HCT116 (cell line): ENCODE measurements at regions not wholly inside any gene's neighbourhood (a gene's known extent, or its start where the extent isn't known, plus 50 kb on each side); places are given as distances from the start of the nearest gene placed in this dataset.

Source experiments
- ATAC-seq: fragments of 200-7000 bp; cut with Tn5 transposase; 2 replicates; pipeline ENCODE4 v1.9.1; 2020; ENCODE audit warnings: mild to moderate bottlenecking, moderate library complexity
- BruUV-seq: library from RNA; stranded (reverse); fragments of 400-500 nt; replicated peaks from 2 replicates; lab custom pipeline; 2021; lab: Mats Ljungman, UMichigan
- CTCF ChIA-PET: fragments of 300-600 bp; sonication (Branson Sonifier 250); formaldehyde crosslinking; loops from one replicate; lab custom pipeline; 2021; ENCODE audit warnings: antibody characterized with exemption; lab: Charles Lee
- POLR2A ChIA-PET: fragments of 300-600, 350-600 bp; sonication (Branson Sonifier 250); formaldehyde crosslinking; loops from one replicate; lab custom pipeline; 2021; ENCODE audit warnings: antibody characterized with exemption; lab: Charles Lee
- RAD21 ChIA-PET, 2 experiments: fragments of 300-600 bp; sonication (Branson Sonifier 250); formaldehyde crosslinking; loops; one replicate each; lab custom pipeline; 2023; ENCODE audit warnings: low total read pairs in 2 of 2; ENCODE audit not compliant: uncharacterized antibody in 2 of 2, unreplicated experiment in 2 of 2, low non-redundant PET in 1 of 2; lab: Charles Lee
- DNase-seq: peaks from one replicate; pipeline ENCODE4 v3.0.0-alpha.2; 2010; ENCODE audit warnings: low read depth, low spot score
- H2AFZ ChIP-seq: fragments of 200-600 bp; shearing (Covaris generic), sonication (generic); 2 replicates; pipeline ENCODE4 v1.6.1; 2017; ENCODE audit warnings: low read depth, mixed run types, mixed read lengths, antibody characterized with exemption, low read length; ENCODE audit not compliant: poor library complexity, severe bottlenecking
- H3K27ac ChIP-seq: 2 replicates; pipeline ENCODE4 v1.5.1; 2012; ENCODE audit warnings: low read depth, low read length
- H3K27me3 ChIP-seq: fragments of 200-600 bp; sonication (generic); 2 replicates; pipeline ENCODE4 v1.6.1; 2016; ENCODE audit warnings: mixed run types, low read length, mixed read lengths; ENCODE audit not compliant: insufficient read depth
- H3K36me3 ChIP-seq, 2 experiments: fragments of 200-500 bp in 1 of 2; fragments of 200-600 bp in 1 of 2; sonication (Bioruptor generic) in 1 of 2; sonication (generic) in 1 of 2; 2 replicates each; pipeline versions ENCODE4 v1.5.1 to v1.6.1; 2014 to 2016; ENCODE audit warnings: low read length in 2 of 2, inconsistent platforms in 1 of 2, mixed read lengths in 1 of 2, mixed run types in 1 of 2; ENCODE audit not compliant: insufficient read depth in 2 of 2, control insufficient read depth in 1 of 2
- H3K4me1 ChIP-seq, 2 experiments: fragments of 200-600 bp in 1 of 2; sonication (generic) in 1 of 2; 2 replicates each; pipeline versions ENCODE4 v1.5.1 to v1.6.1; 2012 to 2017; ENCODE audit warnings: low read length in 2 of 2, inconsistent platforms in 1 of 2, mild to moderate bottlenecking in 1 of 2, mixed read lengths in 1 of 2, mixed run types in 1 of 2, moderate library complexity in 1 of 2; ENCODE audit not compliant: insufficient read depth in 2 of 2, control insufficient read depth in 1 of 2
- H3K4me2 ChIP-seq: fragments of 200-600 bp; sonication (generic); 2 replicates; pipeline ENCODE4 v1.6.1; 2017; ENCODE audit warnings: mixed run types, low read length, mixed read lengths
- H3K4me3 ChIP-seq, 2 experiments: fragments of 200-600 bp in 1 of 2; sonication (generic) in 1 of 2; replicated peaks in 1 of 2; 2 replicates each; pipeline ENCODE4 v1.5.1; 2011 to 2016; ENCODE audit warnings: low read length in 2 of 2, control low read depth in 1 of 2, low read depth in 1 of 2, mild to moderate bottlenecking in 1 of 2, mixed read lengths in 1 of 2, mixed run types in 1 of 2
- H3K79me2 ChIP-seq: fragments of 200-600 bp; sonication (generic); 2 replicates; pipeline ENCODE4 v1.6.1; 2017; ENCODE audit warnings: mild to moderate bottlenecking, mixed run types, low read length, moderate library complexity, mixed read lengths; ENCODE audit not compliant: insufficient read depth
- H3K9ac ChIP-seq: fragments of 200-600 bp; sonication (generic); 2 replicates; pipeline ENCODE4 v1.6.1; 2016; ENCODE audit warnings: low read length, mixed read lengths
- H3K9me2 ChIP-seq: fragments of 200-600 bp; sonication (generic), shearing (Covaris generic); 2 replicates; pipeline ENCODE4 v1.6.1; 2017; ENCODE audit warnings: mixed run types, mild to moderate bottlenecking, moderate library complexity; ENCODE audit not compliant: insufficient read depth
- H3K9me3 ChIP-seq, 2 experiments: fragments of 200-500 bp in 1 of 2; fragments of 200-600 bp in 1 of 2; sonication (Bioruptor generic) in 1 of 2; sonication (generic) in 1 of 2; 2 replicates each; pipeline ENCODE4 v1.6.1; 2014 to 2017; ENCODE audit warnings: low read length in 2 of 2, mixed read lengths in 2 of 2, inconsistent platforms in 1 of 2, low read depth in 1 of 2, mild to moderate bottlenecking in 1 of 2, mixed run types in 1 of 2, moderate library complexity in 1 of 2; ENCODE audit not compliant: control insufficient read depth in 1 of 2, insufficient read depth in 1 of 2
- H4K20me1 ChIP-seq: fragments of 200-600 bp; sonication (generic), shearing (Covaris generic); 2 replicates; pipeline ENCODE4 v1.6.1; 2017; ENCODE audit warnings: mixed run types, mild to moderate bottlenecking, moderate library complexity; ENCODE audit not compliant: insufficient read depth
- CEBPB ChIP-seq: IDR thresholded peaks from 2 replicates; pipeline ENCODE4 v1.6.1; 2012; ENCODE audit warnings: low read depth
- EGR1 ChIP-seq: IDR thresholded peaks from 2 replicates; pipeline ENCODE4 v1.6.1; 2012; ENCODE audit warnings: low read depth
- ELF1 ChIP-seq: IDR thresholded peaks from 2 replicates; pipeline ENCODE4 v1.6.1; 2012; ENCODE audit warnings: low read depth, borderline replicate concordance
- EZH2 ChIP-seq: fragments of 200-600 bp; sonication (generic); IDR thresholded peaks from 2 replicates; pipeline ENCODE4 v1.6.1; 2017; ENCODE audit warnings: antibody characterized with exemption, mixed run types
- REST ChIP-seq: IDR thresholded peaks from 2 replicates; pipeline ENCODE4 v1.6.1; 2012; ENCODE audit warnings: low read depth
- SP1 ChIP-seq: IDR thresholded peaks from 2 replicates; pipeline ENCODE4 v1.6.1; 2012; ENCODE audit warnings: low read depth
- TCF7L2 ChIP-seq: IDR thresholded peaks from 2 replicates; pipeline ENCODE4 v1.7.0; 2011; ENCODE audit warnings: borderline replicate concordance, inconsistent platforms; ENCODE audit not compliant: insufficient read depth, insufficient read length; ENCODE audit errors: extremely low read depth
- ZFX ChIP-seq: fragments of 450-650 bp; IDR thresholded peaks from 2 replicates; pipeline ENCODE4 v1.6.1; 2017
- ZNF274 ChIP-seq: fragments of 200-500 bp; sonication (Bioruptor generic); IDR thresholded peaks from 2 replicates; pipeline ENCODE4 v1.6.1; 2014; ENCODE audit warnings: mild to moderate bottlenecking, low read depth, low read length, inconsistent platforms
- intact Hi-C: fragments of 100-400 bp; cut with micrococcal nuclease; formaldehyde crosslinking; loops from 2 replicates; pipeline ENCODE4 v1.10.0; 2022
- TF ChIP-seq, protein P1 (sequence below): IDR thresholded peaks from 2 replicates; pipeline ENCODE4 v1.6.1; 2012

- Histone ChIP-seq H3K27me3 (peaks cover 13% of the 10 kb centered on the region; the same call in 1 of the 2 replicates), H3K4me3 (no peak overlapping the region), H3K36me3 (no peaks in the 10 kb centered on the region), H3K4me1 (no peaks in the 10 kb centered on the region), H3K4me2 (no peak overlapping the region), H4K20me1 (no peaks in the 10 kb centered on the region), H3K9me3 (no peaks in the 10 kb centered on the region), H3K79me2 (no peaks in the 10 kb centered on the region), H3K9ac (no peak overlapping the region), H2AFZ (no peak overlapping the region), H3K9me2 (no peaks in the 10 kb centered on the region), H3K27ac (no peak overlapping the region)
- intact Hi-C loops, result no loop called here
- TF ChIP-seq CEBPB (no peak), EGR1 (no peak), EZH2 (no peak), ZNF274 (no peak), TCF7L2 (no peak), REST (no peak), ZFX (no peak), ELF1 (no peak), SP1 (no peak)
- TF ChIP-seq, protein P1, sequence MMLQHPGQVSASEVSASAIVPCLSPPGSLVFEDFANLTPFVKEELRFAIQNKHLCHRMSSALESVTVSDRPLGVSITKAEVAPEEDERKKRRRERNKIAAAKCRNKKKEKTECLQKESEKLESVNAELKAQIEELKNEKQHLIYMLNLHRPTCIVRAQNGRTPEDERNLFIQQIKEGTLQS, result no peak
- CTCF ChIA-PET, result no interaction called here
- POLR2A ChIA-PET, result no interaction called here
- RAD21 ChIA-PET, result no interaction called here
- ATAC-seq (no peak), DNase-seq (no peak)
- BruUV-seq, result no TSS peak
Observed at GRCh38 chr4:18578307-18578706, 556.8 kb upstream of the LCORL start.
